ENCODE measurements at regions not wholly inside any gene's neighbourhood (a gene's known extent, or its start where the extent isn't known, plus 50 kb on each side); places are given as distances from the start of the nearest gene placed in this dataset.
"Not testable (repeated sequence)": the region's sequence is repeated elsewhere in the genome, so short reads cannot be mapped to it uniquely, and the experiment has no call there.

DNA sequence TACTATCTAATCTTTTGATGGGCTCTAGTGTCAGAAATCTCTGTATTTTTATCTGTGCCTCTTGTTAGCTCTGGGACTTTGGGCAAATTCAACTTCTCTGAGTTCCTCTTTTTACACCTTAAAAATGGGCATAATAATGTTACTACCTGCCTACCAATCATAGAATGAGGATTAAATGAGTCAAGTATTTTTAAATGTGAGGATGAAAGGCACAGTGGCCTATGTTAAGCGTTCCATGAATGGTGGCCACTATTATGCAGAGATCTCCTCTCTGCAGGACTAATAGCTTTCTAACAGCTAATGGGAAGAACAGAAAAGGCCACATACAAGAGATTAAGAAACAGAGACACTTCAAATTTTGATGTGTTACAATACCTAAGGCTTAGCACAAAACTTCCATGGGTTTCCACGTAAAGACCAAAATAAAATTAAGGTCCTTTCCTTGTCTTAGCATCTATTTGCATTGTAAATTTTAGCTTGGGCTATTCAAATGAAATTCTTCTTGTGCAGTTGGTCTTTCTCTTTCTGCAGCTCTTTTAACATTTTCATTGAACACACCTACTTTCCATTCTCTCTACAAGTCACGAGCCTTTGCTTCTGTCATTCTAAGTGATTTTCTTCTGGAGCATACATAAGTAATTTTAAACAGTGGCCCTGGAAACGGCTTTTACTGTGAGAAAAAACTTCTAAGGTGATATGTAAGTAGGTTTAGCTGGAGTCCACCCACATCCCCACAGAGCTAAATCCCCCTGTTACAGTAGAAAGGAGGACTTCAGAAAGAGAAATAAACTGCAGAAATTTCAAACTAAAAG is 117.9 kb upstream of the MED14 start:
- DNase-seq: no peak

DNA sequence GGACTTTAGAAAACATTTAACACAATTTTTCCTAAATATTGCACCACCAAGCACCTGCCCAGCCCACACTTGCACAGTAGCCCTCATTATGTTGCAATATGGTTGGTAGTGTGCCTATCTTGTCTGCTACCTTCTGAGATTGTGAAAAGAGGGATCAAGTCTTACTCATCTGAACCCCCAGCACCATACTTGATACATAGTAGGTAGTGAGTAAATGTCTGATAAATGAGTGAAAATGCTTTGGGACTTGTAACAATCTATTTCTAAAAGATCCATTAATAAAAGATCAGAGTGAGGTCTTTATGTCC is 118.4 kb upstream of the MED14 start:
- DNase-seq: no peak

DNA sequence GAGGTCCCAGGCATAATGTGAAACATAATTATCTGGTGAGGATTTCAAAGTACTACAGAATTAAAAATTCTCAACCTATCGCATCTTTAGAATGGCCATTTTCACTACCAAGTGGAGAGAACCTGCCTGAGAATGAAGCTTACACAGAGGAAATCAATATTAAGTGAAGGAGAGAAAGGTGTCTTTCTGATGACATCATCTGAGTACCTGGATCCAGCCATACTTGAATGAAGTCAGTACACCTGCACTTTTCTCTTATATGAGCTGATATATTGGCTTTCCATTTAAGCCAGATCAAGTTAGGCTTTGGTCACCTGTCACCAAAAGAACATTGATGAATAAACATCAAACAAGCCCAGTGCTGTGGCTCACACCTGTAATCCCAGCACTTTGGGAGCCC is 118.9 kb upstream of the MED14 start:
- no peak for DNase-seq

DNA sequence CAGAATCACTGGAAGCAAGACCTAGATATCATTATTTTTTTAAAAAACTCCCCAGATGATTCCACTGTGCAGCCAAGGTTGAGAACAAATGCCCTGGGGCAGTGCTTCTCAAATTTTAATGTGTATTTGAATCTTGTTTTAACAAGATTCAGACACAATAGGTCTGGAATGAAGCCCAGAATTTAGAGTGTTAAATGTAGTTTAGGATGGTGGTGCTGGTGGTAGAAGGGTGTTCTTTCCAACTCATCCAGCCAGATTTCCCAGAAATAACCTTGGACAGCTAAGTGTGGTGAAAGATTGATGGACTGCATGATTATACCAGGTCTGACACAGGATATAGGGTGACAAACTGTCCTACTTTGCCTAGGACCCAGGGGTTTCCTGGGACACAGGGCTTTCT is 120.1 kb upstream of the MED14 start:
- DNase-seq: no peak

DNA sequence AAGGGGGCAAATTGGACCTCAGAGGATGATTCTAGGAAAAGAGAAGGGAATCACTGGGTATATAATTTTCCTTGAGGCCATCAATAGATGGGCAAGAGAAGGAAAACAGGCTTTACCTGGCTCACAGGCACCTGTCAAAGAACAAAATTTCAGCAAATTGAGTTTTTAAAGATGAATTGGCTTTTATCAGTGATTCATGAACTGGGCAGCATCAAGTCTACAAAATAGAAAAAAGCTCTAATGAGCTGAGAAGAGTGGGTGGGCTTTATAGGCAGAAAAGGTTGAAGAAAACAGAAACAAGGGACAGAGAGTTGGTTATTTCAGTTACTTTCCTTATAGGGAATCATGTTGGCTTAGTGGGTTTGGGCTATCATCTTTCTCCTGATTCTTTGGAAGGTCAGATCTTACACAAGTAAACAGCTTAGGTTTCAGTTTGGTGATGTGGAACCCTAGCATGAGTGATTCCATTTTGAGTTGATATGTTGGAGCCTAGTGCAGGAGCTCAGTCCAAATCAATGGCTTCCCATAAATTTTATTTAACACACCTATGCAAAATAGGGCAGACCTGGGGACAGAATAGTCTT is 120.7 kb upstream of the MED14 start:
- DNase-seq: no peak

DNA sequence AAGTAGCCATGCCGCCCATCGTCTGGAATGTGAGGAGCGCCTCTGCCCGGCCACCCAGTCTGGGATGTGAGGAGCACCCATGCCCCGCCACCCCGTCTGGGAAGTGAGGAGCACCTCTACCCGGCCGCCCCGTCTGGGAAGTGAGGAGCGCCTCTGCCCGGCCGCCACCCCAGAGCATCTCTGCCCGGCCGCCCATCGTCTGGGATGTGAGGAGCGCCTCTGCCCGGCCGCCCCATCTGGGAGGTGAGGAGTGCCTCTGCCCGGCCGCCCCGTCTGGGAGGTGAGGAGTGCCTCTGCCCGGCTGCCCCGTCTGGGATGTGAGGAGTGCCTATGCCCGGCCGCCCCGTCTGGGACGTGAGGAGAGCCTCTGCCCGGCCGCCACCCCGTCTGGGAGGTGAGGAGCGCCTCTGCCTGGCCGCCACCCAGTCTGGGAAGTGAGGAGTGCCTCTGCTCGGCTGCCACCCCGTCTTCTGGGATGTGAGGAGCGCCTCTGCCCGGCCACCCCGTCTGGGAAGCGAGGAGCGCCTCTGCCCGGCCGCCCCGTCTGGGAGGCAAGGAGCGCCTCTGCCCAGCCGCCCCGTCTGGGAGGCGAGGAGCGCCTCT is 126.7 kb upstream of the MED14 start:
- DNase-seq: not testable (repeated sequence)

DNA sequence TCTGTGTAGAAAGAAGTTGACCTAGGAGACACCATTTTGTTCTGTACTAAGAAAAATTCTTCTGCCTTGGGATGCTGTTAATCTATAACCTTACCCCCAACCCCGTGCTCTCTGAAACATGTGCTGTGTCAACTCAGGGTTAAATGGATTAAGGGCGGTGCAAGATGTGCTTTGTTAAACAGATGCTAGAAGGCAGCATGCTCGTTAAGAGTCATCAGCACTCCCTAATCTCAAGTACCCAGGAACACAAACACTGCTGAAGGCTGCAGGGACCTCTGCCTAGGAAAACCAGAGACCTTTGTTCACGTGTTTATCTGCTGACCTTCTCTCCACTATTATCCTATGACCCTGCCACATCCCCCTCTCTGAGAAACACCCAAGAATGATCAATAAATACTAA is 127.9 kb upstream of the MED14 start:
- DNase-seq: not testable (repeated sequence)

DNA sequence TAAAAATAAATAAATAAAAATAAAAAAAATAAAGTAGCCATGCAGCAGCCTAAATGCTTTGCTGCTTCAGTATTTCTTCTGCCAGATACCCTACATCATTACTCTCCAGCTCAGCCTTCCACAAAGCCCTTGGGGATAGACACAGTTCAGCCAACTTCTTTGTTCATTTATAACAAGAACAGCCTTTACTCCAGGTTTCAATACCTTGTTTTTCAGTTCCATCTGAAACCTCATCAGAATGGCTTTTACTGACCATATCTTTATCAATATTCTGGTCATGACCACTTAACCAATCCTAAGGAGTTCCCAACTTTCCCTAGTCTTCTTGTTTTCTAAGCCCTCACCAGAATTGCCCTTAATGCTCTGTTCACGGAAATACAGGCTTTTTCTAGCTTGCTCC is 128.3 kb upstream of the MED14 start:
- DNase-seq: no peak

DNA sequence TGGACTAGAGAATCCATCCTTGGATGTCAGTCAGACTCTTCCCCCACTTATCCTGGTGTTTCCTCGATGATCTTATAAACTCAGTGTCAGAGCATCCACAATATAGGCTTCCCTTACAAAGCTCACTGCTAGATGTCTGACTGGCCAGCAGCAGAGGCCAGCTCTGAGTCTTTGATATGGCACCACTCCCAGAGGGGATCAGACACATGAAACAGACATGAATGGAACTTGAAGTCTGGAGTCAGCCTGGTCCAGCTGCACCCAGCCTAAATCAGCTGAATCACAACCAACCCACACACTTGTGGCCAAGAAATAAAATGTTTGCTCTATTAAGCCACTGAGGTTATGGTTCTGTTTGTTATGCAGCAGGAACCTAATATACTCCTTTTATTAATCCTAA is 129.6 kb upstream of the MED14 start:
- no peak for DNase-seq

DNA sequence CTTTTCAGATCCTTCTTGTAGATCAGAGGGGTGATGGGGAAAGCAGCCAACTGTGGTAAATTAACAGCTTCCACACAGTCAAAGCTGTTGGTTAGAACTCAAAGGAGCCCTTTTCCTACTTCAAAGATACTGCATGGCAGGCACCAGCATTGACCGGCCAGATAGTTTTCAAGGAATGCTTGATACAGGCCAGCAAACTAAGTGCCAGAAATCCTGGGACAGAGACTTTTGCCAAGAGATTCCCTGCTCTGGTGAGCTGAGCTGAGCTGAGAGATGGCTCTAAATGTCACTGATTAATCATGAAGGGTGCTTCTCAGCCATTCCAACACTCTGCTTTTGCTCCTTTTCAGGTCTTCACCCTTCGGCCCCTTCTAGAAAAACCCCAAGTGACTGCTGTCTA is 131.6 kb upstream of the MED14 start:
- no peak for DNase-seq

DNA sequence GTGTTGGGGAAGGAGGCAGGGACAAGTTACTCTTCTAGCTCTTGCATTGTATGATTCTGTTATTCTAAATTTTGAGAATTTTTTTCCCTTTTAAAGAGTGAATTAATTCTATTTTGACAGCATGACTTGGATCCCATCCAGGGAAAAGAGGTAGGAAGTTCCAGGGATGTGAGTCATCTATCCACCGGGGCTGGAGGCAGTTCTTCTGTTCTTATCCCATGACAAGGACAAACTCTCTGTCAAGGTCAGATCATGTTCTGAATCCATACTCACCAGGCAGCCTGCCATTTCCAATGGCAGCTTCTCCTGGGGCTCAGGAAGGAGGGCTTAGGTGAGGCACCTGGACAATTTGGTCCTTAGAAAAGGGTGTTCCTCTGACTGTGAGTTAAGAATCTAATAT is 132.0 kb upstream of the MED14 start:
- DNase-seq: no peak

DNA sequence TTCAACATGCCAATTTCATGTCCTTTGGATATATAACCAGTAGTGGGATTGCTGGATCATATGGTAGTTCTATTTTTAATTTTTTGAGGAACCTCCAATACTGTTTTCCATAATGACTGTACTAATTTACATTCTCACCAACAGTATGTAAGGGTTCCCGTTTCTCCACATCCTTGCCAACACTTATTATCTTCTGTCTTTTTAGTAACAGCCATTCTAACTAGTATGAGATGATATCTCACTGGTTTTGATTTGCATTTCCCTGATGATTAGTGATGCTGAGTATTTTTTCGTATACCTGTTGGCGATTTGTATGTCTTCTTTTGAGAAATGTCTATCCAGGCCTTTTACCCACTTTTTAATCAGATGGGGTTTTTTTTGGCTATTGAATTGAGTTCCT is 133.5 kb upstream of the MED14 start:
- no peak for DNase-seq

DNA sequence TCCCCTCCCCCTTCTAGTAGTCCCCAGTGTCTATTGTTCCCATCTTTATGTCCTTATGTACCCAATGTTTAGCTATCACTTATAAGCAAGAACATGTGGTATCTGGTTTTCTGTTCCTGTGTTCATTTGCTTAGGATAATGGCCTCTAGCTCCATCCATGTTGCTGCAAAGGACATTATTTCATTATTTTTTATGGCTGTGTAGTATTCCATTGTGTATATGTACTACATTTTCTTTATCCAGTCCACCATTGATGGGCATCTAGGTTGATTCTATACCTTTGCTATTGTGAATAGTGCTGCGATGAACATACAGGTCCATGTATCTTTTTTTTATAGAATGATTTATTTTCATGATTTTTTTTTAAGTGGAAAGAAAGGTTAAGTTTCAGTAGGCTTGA is 135.6 kb upstream of the MED14 start:
- DNase-seq: not testable (repeated sequence)

DNA sequence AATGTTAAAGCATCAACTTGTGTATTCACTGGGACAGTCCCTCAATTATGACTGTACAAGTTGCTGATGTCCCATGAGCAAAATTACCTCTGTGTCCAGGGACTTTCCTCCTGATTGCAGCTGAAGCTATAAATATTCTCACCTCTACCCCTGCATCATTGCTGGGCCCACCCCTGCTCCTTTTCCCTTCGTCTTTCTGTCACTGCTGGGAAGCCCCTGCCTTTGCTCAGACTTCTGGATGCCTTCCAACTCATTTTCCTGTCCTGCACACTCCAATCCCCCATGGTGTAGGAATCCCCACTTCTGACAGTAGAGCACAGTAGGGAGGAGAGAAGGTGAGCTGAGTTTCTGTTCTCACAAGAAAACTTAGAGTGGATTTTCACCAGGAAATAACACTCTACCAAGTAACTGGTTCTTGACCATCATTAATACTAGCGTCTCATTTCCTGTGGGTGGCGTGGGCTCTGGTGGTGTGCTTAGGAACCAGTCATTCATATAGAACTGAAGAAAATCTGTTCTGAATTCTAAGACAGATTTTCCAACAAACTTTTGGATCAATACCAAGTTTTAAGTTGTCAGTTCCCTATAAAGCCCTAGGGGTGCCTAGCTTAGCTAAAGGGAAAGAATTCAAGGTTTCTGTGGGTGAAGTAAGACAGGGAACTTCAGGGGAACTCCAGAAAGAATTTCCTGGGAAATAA is 136.2 kb upstream of the MED14 start:
- no peak for DNase-seq

DNA sequence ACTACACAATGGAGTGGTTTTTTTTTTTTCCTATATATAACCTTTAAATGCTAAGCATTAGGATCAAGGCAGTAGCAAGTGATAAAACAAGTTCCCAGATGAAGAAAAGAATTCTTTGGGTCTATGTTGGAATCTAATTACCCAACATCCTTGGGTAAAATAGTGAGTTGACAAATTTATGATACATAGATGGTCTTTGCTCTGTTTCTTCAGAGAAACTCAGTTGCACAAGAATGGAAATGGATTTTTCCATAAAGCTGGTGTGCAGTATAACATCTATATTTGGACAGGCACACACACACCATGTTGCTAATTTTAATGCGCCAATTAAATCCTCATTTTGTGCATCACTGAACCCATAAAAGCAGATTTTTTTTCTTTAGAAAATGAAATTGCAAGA is 137.0 kb upstream of the MED14 start:
- no peak for DNase-seq

DNA sequence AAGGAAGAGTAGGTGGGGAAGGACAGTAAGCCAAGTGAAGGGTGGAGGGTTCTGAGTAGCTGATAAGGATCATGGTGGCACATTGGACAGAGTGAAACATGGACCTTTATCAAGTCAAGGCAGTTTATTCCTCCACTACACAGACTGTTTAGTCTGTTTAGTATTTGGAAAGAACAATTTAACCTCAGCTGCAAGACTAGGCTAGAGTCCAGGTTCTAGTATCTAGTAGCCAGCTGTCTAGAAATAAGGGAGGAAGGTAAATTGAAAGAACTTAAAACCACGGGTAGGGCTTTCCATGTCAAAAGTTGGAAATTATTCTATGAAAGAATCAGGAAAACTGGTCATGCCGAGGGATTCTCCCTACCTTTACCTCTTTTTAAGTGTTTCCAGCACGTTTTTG is 140.1 kb upstream of the MED14 start:
- DNase-seq: no peak

DNA sequence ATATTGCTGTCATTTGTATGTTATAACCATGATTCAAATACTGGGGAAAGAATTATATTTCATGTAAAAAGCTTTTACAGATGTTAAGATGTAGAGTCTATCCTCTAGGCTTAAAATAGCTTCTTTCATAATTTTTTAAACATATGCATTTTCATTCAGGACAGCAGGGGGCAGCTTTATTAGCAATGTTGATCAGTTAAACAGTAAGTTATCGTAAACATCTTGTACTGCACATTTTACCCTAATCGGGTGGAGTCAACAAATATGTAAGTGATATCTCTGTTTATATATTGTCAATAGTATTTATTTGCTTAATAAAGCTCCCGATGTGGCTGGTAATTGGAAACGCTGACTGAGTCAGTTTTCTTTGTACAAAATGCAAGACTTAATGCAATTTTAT is 142.5 kb upstream of the MED14 start:
- DNase-seq: peak; percentile 2 to 24

DNA sequence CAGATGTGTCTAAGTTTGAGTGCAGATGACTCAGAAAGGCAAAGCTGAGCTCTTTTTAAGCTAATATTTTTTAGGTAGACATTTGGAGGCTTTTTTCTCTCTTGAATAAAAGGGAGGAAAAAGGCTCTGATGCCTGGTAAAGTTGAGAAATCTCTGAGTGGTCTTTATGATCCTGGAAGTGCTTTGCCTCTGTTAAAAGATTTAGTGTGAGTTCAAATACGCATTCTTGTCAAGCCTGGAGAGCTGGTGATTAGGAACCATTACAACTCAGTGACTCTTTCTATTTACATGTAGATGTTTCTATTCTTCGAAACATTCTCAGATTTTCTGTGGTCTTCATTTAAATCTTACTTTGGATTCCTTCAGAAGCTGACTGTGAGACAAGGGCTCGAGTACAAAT is 143.4 kb upstream of the MED14 start:
- DNase-seq: no peak

DNA sequence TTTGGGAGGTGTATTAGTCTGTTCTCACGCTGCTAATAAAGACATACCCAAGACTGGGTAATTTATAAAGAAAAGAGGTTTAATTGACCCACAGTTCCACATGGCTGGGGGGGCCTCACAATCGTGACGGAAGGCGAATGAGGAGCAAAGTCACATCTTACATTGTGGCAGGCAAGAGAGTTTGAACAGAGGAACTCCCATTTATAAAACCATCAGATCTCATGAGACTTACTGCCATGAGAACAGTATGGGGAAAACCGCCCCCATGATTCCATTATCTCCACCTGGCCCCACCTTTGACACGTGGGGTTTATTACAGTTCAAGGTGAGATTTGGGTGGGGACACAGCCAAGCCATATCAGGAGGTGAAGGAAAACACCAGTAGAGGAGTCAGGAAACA is 143.8 kb upstream of the MED14 start:
- not testable (repeated sequence) for DNase-seq

DNA sequence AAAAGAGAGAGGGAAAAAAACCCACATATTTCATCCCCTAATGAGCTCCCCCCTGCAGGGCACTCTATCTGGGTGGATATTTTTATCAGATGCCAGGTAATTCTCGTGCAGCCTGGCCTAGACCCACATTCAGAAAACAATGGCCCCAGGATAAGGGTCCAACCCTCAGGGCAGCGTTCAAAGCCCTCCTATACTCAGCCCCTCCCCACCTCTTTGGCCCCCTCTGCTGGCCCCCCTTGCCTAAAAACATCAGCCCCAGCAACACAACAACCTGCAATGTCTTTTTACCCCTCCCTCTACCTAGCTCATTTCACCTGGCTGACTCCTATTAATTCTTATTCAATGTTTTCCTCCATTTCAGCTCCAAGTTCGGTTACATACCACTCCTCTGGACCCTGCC is 145.4 kb upstream of the MED14 start:
- no peak for DNase-seq

DNA sequence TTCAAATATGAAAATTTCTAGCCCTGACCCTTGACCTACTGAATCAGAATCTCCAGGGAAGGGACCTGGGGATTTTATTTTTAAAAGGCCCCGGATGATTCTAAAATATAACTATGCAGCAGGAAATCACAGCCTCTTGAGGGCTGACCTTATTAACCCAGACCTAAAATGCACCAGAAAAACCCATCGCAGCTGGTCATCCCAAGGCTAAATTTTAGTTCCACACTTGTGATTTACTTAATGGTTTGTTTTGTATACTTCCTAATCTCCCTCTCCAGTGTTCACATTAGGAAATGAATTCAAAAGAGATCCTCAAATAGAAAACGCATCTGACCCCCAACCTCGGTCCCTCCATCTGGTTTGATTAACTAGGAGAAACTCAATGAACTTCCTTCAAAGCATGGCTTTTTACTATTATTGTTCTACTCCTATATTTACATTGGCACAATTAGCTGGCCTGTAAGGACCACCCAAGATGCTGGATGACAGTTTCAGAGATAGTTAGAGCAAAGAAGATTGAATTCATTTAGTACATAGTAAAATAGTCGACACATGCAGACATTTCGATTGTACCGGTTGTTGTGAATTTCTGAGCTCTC is 147.8 kb upstream of the MED14 start:
- DNase-seq: no peak

DNA sequence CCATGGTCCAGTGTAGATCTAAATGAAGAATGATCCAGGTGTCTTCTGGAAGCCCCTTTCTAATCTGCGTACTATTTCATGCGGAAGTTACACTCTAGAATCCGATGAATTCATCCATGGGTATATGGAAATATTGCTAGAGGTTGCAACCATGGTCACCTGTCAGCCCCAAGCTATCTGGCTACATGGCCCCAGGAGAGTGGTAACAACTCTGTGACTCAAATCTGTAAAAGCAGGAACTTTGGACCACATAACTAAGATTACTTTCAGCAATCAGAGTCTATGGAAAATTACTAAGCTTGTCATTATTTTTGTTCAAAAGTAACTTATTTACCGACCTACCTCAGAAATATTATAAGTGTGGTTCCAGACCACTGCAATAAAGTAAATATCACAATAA is 150.6 kb upstream of the MED14 start:
- DNase-seq: no peak

DNA sequence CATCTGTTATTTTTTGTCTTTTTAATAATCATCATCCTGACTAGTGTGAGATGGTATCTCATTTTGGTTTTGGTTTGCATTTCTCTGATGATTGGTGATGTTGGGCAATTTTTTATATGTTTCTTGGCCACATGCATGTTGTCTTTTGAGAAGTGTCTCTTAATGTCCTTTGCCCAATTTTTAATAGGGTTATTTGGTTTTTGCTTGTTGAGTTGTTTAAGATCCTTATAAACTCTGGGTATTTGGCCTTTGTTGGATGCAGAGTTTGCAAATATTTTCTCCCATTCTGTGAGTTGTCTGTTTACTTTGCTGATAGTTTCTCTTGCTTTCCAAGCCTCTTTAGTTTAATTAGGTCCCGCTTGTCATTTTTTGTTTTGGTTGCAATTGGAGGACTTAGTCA is 152.1 kb upstream of the MED14 start:
- no peak for DNase-seq

DNA sequence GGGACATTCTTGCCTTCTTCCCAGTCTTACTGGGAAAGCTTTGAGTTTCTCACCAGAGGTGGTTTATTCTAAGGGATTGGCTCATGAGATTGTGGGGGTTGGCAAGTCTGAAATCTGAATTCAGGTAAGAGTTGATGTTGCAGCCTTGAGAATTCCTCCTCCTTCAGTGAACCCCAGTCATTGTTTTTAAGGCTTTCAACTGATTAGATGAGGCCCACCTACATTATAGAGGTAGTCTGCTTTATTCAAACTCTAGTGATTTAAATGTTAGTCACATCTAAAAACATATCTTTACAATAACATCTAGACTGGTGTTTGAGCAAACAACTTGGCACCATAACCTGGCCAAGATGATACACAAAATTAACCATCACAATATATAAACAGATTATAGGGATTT is 156.5 kb upstream of the MED14 start:
- no peak for DNase-seq

Data from activated CD4-positive, alpha-beta T cell treated with anti-CD3 and anti-CD28 coated beads for 4 hours (primary cell).